Brain pericyte (primary cell): ENCODE measurements at regions not wholly inside any gene's neighbourhood (a gene's known extent, or its start where the extent isn't known, plus 50 kb on each side); places are given as distances from the start of the nearest gene placed in this dataset.

Source experiments
- DNase-seq: peaks from one replicate; pipeline ENCODE4 v3.0.0-alpha.2; 2012; ENCODE audit warnings: low read depth, low spot score

GRCh38 chr13:97134364-97135095 lies 87.6 kb upstream of the MBNL2 start:
- no peak for DNase-seq

GRCh38 chr13:97135883-97136282 lies 86.2 kb upstream of the MBNL2 start:
- no peak for DNase-seq

GRCh38 chr13:97136418-97136817 lies 85.7 kb upstream of the MBNL2 start:
- no peak for DNase-seq

GRCh38 chr13:97139691-97140090 lies 82.4 kb upstream of the MBNL2 start:
- no peak for DNase-seq

GRCh38 chr13:97140131-97140530 lies 82.0 kb upstream of the MBNL2 start:
- DNase-seq: no peak

GRCh38 chr13:97140611-97141010 lies 81.5 kb upstream of the MBNL2 start:
- DNase-seq: no peak

GRCh38 chr13:97141097-97141496 lies 81.0 kb upstream of the MBNL2 start:
- DNase-seq: no peak

- DNase-seq: no peak
Observed at GRCh38 chr13:97141564-97142005, 80.5 kb upstream of the MBNL2 start.

- no peak for DNase-seq
Observed at GRCh38 chr13:97142452-97142851, 79.7 kb upstream of the MBNL2 start.

- DNase-seq: no peak
Observed at GRCh38 chr13:97145057-97145456, 77.1 kb upstream of the MBNL2 start.

- no peak for DNase-seq
Observed at GRCh38 chr13:97148894-97149293, 73.2 kb upstream of the MBNL2 start.

GRCh38 chr13:97160421-97160820 lies 61.7 kb upstream of the MBNL2 start:
- no peak for DNase-seq

GRCh38 chr13:97161582-97162231 lies 60.4 kb upstream of the MBNL2 start:
- DNase-seq: no peak

GRCh38 chr13:97165502-97166425 lies 56.4 kb upstream of the MBNL2 start:
- no peak for DNase-seq

GRCh38 chr13:97171136-97171535 lies 51.0 kb upstream of the MBNL2 start:
- no peak for DNase-seq
